Karpas-422 (cell line): ENCODE measurements at regions not wholly inside any gene's neighbourhood (a gene's known extent, or its start where the extent isn't known, plus 50 kb on each side); places are given as distances from the start of the nearest gene placed in this dataset.

ENCODE experiments used
- DNase-seq: peaks from one replicate; pipeline ENCODE4 v3.0.0-alpha.2; 2015
- H2AFZ ChIP-seq: fragments of 200-600 bp; sonication (generic); 2 replicates; pipeline ENCODE4 v1.6.1; 2014; ENCODE audit warnings: antibody characterized with exemption, low read length, mixed read lengths
- H3K27ac ChIP-seq: fragments of 200-600 bp; sonication (generic); 2 replicates; pipeline ENCODE4 v1.5.1; 2014; ENCODE audit warnings: mild to moderate bottlenecking, low read length, moderate library complexity
- H3K27me3 ChIP-seq: fragments of 200-600 bp; sonication (generic); 2 replicates; pipeline ENCODE4 v1.6.1; 2014; ENCODE audit warnings: low read length, mixed read lengths
- H3K36me3 ChIP-seq: fragments of 200-600 bp; sonication (generic); 2 replicates; pipeline ENCODE4 v1.6.1; 2014; ENCODE audit warnings: low read length, mixed read lengths; ENCODE audit not compliant: insufficient read depth
- H3K4me1 ChIP-seq: fragments of 200-600 bp; sonication (generic); 2 replicates; pipeline ENCODE4 v1.6.1; 2014; ENCODE audit warnings: mild to moderate bottlenecking, low read length, mixed read lengths
- H3K4me2 ChIP-seq: fragments of 200-600 bp; sonication (generic); 2 replicates; pipeline ENCODE4 v1.6.1; 2014; ENCODE audit warnings: low read length, low read depth, mild to moderate bottlenecking; ENCODE audit not compliant: poor library complexity, severe bottlenecking
- H3K4me3 ChIP-seq: fragments of 200-600 bp; sonication (generic); 2 replicates; pipeline ENCODE4 v1.5.1; 2014; ENCODE audit warnings: mild to moderate bottlenecking, antibody characterized with exemption, low read length, mixed read lengths
- H3K79me2 ChIP-seq: fragments of 200-600 bp; sonication (generic); 2 replicates; pipeline ENCODE4 v1.6.1; 2014; ENCODE audit warnings: mild to moderate bottlenecking, low read length, mixed read lengths
- H3K9ac ChIP-seq: fragments of 200-600 bp; sonication (generic); 2 replicates; pipeline ENCODE4 v1.6.0; 2014; ENCODE audit warnings: low read length
- H3K9me2 ChIP-seq: fragments of 200-600 bp; sonication (generic), shearing (Covaris generic); replicated peaks from 2 replicates; pipeline ENCODE4 v1.6.0; 2014; ENCODE audit warnings: mild to moderate bottlenecking, low read length, moderate library complexity; ENCODE audit not compliant: insufficient read depth
- H3K9me3 ChIP-seq: fragments of 300-700, 200-600 bp; sonication (generic); 2 replicates; pipeline ENCODE4 v1.6.1; 2014; ENCODE audit warnings: low read length, mixed read lengths
- H4K20me1 ChIP-seq: fragments of 200-600 bp; sonication (generic); 2 replicates; pipeline ENCODE4 v1.6.1; 2014; ENCODE audit warnings: mild to moderate bottlenecking, antibody characterized with exemption, low read length, low read depth; ENCODE audit not compliant: insufficient read depth

- no peaks in the 10 kb centered on the region for H3K36me3 ChIP-seq
- no peaks in the 10 kb centered on the region for H3K9me3 ChIP-seq
- no peak overlapping the region for H2AFZ ChIP-seq
- H3K4me2 ChIP-seq: no peak overlapping the region
- no peak overlapping the region for H3K9ac ChIP-seq
- H3K79me2 ChIP-seq: no peaks in the 10 kb centered on the region
- H3K27me3 ChIP-seq: no peaks in the 10 kb centered on the region
- DNase-seq: no peak
- no peaks in the 10 kb centered on the region for H4K20me1 ChIP-seq
- H3K27ac ChIP-seq: no peak overlapping the region
- H3K9me2 ChIP-seq: no peaks in the 10 kb centered on the region
- H3K4me1 ChIP-seq: no peaks in the 10 kb centered on the region
- no peak overlapping the region for H3K4me3 ChIP-seq
Measured at GRCh38 chr4:55186123-55186522, 60.7 kb upstream of the KDR start.

- Histone ChIP-seq H3K27me3 (no peaks in the 10 kb centered on the region), H3K4me2 (no peak overlapping the region), H3K9ac (no peak overlapping the region), H3K4me1 (no peaks in the 10 kb centered on the region), H3K36me3 (no peaks in the 10 kb centered on the region), H2AFZ (no peak overlapping the region), H3K9me2 (no peaks in the 10 kb centered on the region), H3K27ac (no peak overlapping the region), H4K20me1 (no peaks in the 10 kb centered on the region), H3K4me3 (no peak overlapping the region), H3K79me2 (no peaks in the 10 kb centered on the region), H3K9me3 (no peaks in the 10 kb centered on the region)
- no peak for DNase-seq
Measured at GRCh38 chr4:55186700-55187099, 61.3 kb upstream of the KDR start.

GRCh38 chr4:55214172-55214571 lies 88.8 kb upstream of the KDR start:
- Histone ChIP-seq H3K9me3 (no peaks in the 10 kb centered on the region), H3K36me3 (no peaks in the 10 kb centered on the region), H3K9me2 (no peaks in the 10 kb centered on the region), H3K4me3 (no peak overlapping the region), H3K4me1 (no peaks in the 10 kb centered on the region), H2AFZ (no peak overlapping the region), H4K20me1 (no peaks in the 10 kb centered on the region), H3K27me3 (no peaks in the 10 kb centered on the region), H3K27ac (no peak overlapping the region), H3K4me2 (no peak overlapping the region), H3K9ac (no peak overlapping the region), H3K79me2 (no peaks in the 10 kb centered on the region)
- no peak for DNase-seq

DNA sequence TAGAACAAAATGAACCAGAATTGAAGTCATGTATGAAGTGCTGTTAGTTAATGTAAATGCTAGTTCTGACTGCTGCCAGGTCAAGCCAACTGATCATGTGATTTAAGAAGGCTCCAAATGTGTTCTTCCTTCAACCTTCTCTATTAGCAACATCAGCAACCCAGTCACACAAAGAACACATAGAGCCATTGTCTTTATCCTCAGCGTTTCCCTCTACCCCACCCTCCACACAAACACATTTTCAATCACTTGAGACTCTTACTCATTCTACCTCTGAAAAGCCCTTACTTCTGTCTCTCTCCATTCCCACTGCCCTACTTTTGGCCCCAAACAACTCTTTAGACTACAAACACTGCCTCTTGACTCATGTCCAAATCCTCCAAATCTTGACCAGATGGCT lies 89.7 kb upstream of the KDR start:
- no peaks in the 10 kb centered on the region for H3K36me3 ChIP-seq
- H3K79me2 ChIP-seq: no peaks in the 10 kb centered on the region
- no peak for DNase-seq
- H3K4me3 ChIP-seq: no peak overlapping the region
- no peaks in the 10 kb centered on the region for H3K27me3 ChIP-seq
- H3K9ac ChIP-seq: no peak overlapping the region
- no peak overlapping the region for H2AFZ ChIP-seq
- H4K20me1 ChIP-seq: no peaks in the 10 kb centered on the region
- H3K9me3 ChIP-seq: no peaks in the 10 kb centered on the region
- no peaks in the 10 kb centered on the region for H3K9me2 ChIP-seq
- H3K27ac ChIP-seq: no peak overlapping the region
- no peak overlapping the region for H3K4me2 ChIP-seq
- H3K4me1 ChIP-seq: no peaks in the 10 kb centered on the region

GRCh38 chr4:55216863-55217635 lies 91.7 kb upstream of the KDR start:
- DNase-seq: no peak
- H3K36me3 ChIP-seq: no peaks in the 10 kb centered on the region
- H3K27me3 ChIP-seq: no peaks in the 10 kb centered on the region
- H3K4me1 ChIP-seq: no peaks in the 10 kb centered on the region
- no peaks in the 10 kb centered on the region for H4K20me1 ChIP-seq
- no peaks in the 10 kb centered on the region for H3K79me2 ChIP-seq
- no peaks in the 10 kb centered on the region for H3K9me3 ChIP-seq
- no peak overlapping the region for H3K27ac ChIP-seq
- no peak overlapping the region for H3K4me2 ChIP-seq
- no peak overlapping the region for H2AFZ ChIP-seq
- no peak overlapping the region for H3K4me3 ChIP-seq
- H3K9me2 ChIP-seq: no peaks in the 10 kb centered on the region
- H3K9ac ChIP-seq: no peak overlapping the region

GRCh38 chr4:55218041-55218440 lies 92.6 kb upstream of the KDR start:
- Histone ChIP-seq H4K20me1 (no peaks in the 10 kb centered on the region), H3K9ac (no peak overlapping the region), H3K36me3 (no peaks in the 10 kb centered on the region), H3K27ac (no peak overlapping the region), H2AFZ (no peak overlapping the region), H3K4me1 (no peaks in the 10 kb centered on the region), H3K4me2 (no peak overlapping the region), H3K27me3 (no peaks in the 10 kb centered on the region), H3K9me3 (no peaks in the 10 kb centered on the region), H3K4me3 (no peak overlapping the region), H3K79me2 (no peaks in the 10 kb centered on the region), H3K9me2 (no peaks in the 10 kb centered on the region)
- no peak for DNase-seq

- Histone ChIP-seq H3K9ac (no peak overlapping the region), H3K27ac (no peak overlapping the region), H3K4me3 (no peak overlapping the region), H3K4me1 (no peaks in the 10 kb centered on the region), H4K20me1 (no peaks in the 10 kb centered on the region), H3K36me3 (no peaks in the 10 kb centered on the region), H3K27me3 (no peaks in the 10 kb centered on the region), H3K9me2 (no peaks in the 10 kb centered on the region), H3K9me3 (no peaks in the 10 kb centered on the region), H2AFZ (no peak overlapping the region), H3K4me2 (no peak overlapping the region), H3K79me2 (no peaks in the 10 kb centered on the region)
- DNase-seq: no peak
Measured at GRCh38 chr4:55237839-55238238, 108.2 kb upstream of the SRD5A3 start.

DNA sequence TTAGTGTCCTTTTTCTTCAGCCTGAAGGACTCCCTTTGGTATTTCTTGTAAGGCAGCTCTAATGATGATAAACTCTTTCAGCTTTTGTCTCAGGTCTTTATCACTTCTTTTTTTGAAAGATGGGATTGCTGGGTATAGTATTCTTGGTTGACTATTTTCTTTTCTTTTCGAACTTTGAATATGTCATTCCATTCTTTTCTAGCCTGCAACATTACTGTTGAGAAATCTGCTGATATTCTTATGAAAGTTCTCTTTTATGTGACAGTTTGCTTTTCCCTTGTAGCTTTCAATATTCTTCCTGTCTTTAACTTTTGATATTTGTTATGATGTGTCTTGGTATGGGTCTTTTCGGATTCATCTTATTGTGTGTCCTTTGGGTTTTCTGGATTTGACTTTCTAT lies 107.6 kb upstream of the SRD5A3 start:
- H3K4me2 ChIP-seq: no peak overlapping the region
- H2AFZ ChIP-seq: no peak overlapping the region
- no peak overlapping the region for H3K9ac ChIP-seq
- no peaks in the 10 kb centered on the region for H3K4me1 ChIP-seq
- H4K20me1 ChIP-seq: no peaks in the 10 kb centered on the region
- H3K27me3 ChIP-seq: no peaks in the 10 kb centered on the region
- no peak overlapping the region for H3K27ac ChIP-seq
- H3K4me3 ChIP-seq: no peak overlapping the region
- H3K36me3 ChIP-seq: no peaks in the 10 kb centered on the region
- no peaks in the 10 kb centered on the region for H3K79me2 ChIP-seq
- H3K9me2 ChIP-seq: no peaks in the 10 kb centered on the region
- no peaks in the 10 kb centered on the region for H3K9me3 ChIP-seq
- no peak for DNase-seq
